Lung microvascular endothelial cell (primary cell): ENCODE measurements at regions not wholly inside any gene's neighbourhood (a gene's known extent, or its start where the extent isn't known, plus 50 kb on each side); places are given as distances from the start of the nearest gene placed in this dataset.
"Not testable (repeated sequence)": the region's sequence is repeated elsewhere in the genome, so short reads cannot be mapped to it uniquely, and the experiment has no call there.

ENCODE experiments used
- DNase-seq, 2 donors: peaks; one replicate each; pipeline versions ENCODE4 v3.0.0 to v3.0.0-alpha.2; 2010; ENCODE audit warnings: low read depth in 2 of 2

DNA sequence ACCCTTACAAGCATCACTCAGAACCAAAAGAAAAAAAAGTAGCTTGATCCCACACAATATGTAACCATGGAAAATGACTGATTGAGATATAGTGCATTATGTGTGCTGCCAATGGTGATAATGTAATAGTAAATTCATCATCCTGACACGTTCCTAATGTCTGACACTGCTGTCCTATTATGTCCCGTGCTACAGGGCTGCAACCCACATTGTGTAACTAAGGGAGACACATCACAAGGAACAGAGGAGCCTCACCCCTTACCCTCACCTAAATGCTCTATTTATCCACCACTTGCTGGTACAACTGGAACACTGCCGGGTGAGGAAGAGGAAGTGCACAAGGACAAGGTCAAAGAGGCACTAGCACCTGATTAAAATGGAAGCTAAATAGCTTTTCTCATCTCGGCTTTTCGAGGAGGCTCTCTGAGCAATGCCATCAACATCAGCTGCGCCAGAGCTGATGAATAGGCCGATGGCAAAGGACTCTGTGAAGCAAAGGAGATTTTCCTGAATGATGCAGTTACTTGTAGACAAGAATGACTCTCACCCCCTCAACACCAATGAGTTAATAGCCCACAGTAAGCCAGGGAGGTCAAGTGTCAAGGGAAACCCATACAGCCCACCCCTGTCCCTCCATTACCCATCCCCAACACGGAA, 181.6 kb downstream of the HNRNPD start:
- DNase-seq = no peak

DNA sequence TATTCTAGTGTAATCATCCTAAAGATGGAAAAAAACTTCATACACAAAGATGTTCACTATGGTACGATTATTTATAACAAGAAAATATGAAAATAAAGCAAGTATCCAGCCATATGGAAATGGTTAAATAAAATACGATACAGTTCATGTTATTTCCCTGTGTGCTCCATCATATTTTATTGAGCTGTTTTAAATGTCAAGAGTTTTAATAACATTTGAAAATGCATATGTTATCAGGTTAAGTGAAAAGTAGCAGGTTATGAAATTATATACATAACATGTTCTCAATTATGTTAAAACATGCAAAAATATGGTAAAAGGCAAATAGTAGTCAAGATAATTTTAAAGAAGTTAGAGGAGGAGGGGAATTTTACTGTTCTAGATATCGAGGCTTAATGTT, 192.0 kb downstream of the HNRNPD start:
- DNase-seq = no peak

DNA sequence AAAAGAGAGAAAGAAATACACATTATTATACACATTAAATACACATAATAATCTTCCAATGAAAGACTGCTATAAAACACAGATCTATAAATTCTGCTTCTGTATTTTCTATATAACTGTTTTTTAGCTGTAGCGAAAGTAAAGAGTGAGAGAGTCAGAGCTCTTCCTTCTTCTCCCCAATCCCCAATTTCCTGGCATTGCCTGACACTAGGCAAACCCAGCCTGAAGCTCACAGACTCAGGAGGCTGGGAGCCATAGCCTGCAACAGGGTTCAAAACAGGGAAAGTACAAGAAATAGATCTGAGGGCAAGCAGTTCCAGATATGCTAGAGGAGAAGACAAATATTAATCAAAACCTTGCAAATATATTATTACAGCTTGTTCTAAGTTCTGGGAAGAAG, 201.6 kb downstream of the HNRNPD start:
- no peak for DNase-seq

DNA sequence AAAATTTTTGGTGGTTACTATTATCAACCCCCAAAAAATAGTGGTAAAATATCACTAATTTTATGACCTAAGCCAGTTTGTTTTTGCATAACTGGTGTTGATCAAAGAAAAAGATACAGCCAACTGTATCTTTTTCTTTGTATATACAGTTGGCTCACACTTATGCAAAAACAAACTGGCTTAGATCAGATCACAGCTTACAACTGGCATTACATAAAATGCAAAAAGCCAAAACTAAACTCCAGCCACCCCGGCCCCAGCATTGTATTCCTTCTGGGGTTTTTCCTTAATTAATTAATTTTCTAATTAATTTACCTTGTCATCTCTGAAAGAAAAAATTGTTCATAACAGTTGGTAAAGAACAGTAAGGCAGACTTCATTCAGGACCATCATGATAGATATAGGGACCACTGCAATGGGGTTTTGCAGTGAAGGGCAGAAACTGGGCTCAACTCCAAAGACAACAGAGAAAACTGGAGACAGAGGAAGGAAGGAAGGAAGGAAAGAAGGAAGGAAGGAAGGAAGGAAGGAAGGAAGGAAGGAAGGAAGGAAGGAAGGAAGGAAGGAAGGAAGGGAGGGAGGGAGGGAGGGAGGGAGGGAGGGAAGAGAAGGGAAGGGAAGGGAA, 202.1 kb downstream of the HNRNPD start:
- no peak for DNase-seq

DNA sequence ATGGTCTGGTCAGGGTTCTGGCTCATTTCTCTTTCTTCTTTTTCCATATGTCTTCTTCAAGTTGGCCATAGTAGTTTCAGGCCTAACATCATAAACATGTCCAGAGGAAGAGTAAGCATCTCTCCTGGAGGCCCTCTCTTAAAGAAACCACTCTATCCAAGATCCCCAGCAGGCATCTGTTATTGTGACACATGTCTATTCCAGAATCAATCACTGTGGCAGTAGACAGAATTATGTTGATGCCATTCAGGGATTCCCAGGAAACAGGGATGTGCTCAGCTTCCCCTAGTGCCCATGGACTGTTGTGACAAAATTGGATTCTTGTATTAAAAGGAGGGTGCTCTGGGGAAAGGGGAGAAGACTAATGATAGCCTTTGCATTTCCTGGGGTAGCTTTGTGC, 224.0 kb downstream of the HNRNPD start:
- DNase-seq = no peak

DNA sequence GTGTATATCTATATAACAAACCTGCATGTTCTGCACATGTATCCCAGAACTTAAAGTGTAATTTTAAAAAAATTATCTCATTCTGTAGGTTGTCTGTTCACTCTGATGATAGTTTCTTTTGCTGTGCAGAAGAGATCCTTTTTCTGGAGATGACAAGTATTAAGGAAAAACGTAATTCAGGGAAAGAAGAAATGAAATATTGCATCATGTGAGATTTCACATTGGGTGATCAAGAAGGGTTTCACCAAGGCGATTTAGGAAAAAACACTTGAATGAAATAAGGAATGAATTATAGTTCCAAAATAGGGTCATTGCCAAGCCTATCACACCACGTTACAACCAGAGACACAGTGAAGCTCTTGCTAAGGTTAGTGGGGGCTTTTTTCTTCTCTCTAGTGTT, 227.9 kb downstream of the HNRNPD start:
- no peak for DNase-seq

DNA sequence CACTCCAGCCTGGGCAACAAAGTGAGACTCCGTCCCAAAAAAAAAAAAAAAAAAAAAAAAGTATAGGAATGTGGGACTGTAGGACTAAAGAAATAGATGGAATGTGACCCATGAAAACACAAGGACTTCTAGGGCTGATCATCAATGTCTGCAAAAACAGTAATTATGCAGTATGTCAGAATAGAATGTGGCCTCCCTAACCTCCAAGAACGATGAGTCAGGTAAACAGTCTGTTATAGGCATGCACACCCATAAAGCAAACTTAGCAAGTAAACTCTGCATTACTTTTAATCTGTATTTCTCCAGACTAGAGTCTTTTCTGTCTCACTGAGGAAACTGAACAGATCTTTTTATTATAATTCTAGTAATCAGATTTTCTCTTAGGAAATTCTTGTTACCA, 233.4 kb downstream of the HNRNPD start:
- DNase-seq = no peak

DNA sequence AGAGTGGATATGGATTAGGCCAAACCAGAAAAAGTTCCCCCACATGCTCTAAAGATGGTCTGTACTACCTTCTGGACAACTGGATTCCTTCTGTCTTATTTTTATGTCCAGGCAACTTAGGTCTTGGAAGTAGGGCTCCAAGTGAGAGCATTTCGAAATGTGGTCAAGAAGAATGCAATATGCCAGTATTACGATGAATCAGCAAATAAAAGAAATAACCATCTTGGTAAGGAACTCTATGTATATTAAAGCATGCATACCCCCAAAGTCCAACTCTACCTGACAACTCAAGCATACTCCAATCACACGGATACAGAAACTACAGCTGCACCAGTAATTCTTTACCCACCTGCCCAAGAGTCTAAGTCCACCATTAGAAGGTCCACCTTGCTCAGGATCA, 234.5 kb downstream of the HNRNPD start:
- DNase-seq = no peak

DNA sequence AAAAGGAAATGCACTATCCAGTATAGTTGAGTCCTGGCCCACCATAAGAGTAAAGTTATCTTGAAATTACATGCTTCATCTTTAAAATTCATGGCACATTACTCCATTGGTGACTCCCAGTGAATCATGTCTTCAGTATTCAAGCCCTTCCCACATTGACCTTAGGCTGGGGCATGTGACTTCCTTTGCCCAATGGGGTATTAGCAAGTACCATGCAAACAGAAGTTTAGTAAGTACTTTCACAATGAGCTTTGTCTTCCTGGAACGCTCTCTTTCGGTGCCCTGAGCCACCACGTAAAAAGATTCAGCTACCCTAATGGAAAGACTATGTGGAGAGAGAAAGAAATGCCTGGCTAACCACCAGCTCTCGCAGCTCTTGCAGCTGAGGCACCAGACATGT, 235.4 kb downstream of the HNRNPD start:
- no peak for DNase-seq

DNA sequence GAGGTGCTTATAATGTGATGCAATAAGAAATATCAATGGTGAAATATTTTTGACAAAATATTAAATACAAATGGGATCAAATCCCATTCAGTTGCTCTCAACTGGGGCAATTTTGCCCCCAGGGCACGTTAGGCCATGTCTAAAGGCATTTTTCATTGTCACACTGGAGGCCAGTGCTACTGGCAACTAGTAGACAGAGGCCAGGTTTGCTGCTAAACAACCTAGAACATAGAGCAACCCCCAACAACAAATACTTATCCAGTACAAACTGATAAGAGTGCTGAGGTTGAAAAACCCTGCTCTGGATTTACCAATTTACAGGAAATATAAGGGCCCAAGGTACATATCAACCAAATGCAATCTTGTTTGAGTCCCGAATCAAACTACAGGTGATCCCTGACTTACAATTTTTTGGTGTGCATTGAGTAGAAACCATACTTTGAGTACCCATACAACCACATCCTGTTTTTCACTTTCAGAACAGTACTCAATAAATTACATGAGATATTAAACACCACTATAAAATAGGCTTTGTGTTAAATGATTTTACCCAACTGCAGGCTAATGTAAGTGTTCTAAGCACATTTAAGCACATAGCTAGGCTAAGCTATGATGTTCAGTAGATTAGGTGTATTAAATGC, 237.5 kb downstream of the HNRNPD start:
- no peak for DNase-seq

DNA sequence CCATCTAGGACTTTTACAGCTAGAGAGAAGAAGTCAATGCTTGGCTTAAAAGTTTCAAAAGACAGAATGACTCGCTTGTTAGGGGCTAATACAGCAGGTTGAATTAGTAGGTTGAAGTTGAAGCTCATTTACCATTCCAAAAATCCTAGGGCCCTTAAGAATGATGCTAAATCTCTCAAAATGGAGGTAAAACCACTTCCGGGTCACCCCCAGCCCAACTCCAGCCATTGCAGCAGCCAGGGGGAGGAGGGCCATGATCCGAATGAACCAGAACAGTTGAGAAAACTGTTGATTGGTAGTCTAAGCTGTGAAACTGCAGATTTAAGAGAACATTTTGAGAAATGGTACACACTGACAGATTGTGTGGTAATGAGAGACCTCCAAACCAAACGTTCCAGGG, 245.4 kb downstream of the HNRNPD start:
- DNase-seq = no peak

DNA sequence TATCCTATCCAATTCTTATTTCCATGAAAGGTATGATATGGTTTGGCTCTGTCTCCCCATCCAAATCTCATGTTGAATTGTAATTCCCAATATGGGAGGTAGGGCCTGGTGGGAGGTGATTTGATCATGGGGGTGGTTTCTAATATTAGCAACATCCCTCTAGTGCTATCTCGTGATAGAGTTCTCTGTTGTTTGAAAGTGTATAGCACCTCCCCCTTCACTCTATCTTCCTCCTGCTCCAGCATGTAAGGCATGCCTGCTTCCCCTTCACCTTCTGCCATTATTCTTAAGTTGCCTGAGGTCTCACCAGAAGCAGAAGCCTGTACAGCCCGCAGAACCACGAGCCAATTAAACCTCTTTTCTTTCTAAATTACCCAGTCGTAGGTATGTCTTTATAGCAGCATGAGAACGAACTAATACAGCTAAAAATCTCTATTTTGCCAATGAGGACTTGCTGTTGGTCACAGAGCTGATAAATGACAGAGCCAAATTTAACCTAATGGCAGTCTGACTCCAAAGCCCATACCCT, 247.2 kb downstream of the HNRNPD start:
- DNase-seq = no peak

DNA sequence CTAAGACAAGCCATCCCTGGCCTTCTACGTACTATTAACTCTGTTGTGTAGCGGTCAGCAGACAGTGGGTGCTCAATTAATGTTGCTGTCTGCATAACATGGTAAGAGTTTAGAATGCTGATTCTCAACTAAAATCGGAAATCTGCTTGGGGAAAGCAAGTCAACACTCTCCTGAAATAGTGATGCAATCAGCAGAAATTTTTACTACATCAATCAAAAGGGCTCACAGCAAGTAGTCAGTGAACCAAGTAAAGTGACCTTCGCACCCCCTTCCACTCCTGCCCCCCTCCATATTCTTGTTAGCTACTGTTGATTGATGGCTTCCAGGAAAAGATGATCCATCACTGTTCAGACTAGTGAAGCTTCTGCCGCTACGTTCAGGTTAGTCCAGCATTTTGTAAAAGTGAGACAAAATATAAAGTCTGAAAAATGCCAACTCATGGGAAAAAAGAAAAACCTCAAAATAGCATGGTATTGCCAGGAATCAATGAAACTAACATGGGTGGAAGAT, 247.9 kb downstream of the HNRNPD start:
- DNase-seq = no peak

DNA sequence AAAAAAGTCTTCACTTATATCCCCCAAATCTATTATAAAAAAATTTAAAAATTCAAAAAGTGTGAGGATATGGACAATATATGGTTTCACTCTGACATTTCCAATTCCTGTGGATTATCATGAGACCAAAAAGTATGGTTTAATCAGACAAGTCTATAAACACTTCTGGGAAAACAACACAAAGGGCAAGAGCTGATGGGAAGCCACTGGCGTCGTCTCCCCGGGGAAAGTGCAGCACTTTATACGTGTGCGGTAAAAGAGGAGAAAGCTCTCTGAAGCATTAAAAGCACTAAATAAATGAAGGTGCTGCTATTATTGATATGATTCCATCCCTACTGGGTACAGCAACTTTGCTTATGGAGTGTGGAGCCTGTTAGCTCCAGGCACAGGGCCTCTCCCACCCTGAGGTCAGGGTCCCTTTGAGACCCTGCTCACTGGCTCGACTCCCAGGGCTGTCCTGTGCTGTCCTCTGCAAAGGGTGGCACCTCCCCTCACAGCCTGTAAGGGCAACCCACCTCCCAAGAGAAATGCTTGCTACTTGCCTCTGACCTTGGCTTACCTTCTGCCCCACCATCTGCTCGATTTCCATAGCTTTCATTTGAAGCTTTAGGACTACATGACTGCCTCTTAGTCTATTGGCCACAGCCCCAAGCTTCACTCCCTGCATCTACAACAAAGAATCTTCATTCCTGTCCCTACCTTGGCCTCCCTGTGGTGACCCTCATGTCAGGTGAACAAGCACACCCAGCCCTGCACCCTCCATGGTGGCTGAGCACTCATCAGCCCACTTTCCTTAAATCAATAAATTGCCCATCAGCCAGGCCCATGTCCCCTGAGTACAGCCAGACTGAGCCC, 248.6 kb downstream of the HNRNPD start:
- no peak for DNase-seq

DNA sequence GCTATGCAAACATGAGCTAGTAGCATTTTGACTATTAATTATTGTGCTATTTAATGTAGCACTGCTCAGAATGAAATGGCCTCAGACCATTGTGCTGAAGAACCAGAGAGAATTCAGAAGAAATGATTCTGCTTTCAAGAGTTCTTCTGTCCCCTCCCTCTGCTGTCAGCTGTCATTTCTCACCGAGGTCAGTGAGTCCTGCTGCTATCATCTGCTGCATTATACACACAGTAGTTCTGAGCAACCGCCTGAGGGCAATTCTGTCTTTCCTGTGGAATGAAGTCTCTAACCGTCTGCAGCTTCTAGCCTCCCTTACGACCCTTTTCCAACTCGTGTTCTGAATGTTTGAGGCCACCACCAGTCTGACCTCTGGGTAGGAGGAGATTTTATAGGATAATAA, 249.4 kb downstream of the HNRNPD start:
- DNase-seq = no peak

DNA sequence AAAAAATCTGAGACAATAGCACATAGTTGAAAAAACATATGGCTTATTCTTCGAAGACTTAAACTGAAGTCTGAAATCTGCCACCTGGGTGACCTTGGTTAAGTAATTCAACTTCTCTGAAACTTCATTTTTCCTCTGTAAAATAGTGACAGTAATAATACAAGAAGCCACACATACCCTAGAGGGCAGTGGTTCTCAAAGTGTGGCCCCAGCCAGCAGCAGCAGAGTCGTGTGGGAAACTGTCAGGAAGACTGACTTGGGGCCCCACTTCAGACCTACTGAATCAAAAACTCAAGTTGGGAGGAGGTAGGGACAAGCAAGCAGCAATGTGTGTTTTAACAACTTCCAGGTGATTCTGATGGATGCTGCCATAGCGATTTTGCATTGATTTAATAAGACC, 249.9 kb downstream of the HNRNPD start:
- DNase-seq = no peak

DNA sequence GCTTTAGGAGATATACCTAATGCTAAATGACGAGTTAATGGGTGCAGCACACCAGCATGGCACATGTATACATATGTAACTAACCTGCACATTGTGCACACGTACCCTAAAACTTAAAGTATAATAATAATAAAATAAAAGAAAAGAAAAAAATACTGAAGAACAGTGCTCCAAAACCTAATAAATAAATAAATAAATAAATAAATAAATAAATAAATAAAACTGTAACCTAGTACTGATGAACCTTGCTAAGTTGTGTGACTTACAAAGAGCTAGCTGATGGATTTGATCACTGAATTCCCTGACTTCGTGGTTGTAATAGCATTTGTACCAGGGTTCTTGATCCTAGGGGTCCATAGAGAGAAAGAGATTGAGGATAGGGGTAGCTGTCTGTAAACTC, 258.6 kb downstream of the HNRNPD start:
- DNase-seq = not testable (repeated sequence)

DNA sequence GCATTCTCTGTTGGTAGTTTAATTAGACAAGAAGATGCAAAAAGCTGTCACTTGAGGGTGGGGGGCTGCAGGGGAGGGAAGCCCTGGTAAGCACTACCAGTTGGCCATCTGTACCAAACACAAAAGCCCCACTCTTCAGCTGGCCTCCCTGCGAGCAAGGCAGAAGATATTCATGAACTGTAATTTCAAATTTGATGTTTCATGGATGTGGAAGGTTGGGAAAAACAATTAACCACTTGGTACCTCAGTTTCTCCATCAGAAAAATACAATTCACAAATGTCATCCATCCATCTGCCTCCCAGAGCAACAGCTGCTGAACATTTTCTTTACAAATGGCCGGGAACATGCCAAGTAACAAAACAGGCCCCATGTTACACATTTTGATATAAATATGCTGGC, 265.3 kb downstream of the HNRNPD start:
- DNase-seq = no peak

DNA sequence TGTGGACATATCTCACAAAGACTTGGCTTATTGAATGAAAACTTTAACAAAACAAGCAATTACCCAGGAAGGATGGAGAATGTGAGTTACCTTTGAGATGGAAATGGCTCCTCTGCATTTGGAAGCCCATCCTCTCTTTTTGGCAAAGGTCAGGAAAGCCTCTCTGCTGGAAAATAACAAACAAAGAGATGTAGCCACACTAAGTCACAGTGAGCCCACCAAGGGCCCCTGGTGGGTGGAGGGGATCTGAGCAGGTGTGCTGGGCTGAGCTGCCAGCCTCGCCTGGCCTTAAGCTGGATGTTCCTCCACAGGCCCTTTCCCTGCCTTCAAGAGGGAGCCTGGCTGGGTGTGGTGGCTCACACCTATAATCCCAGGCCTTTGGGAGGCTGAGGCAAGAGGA, 269.2 kb downstream of the HNRNPD start:
- DNase-seq = no peak

DNA sequence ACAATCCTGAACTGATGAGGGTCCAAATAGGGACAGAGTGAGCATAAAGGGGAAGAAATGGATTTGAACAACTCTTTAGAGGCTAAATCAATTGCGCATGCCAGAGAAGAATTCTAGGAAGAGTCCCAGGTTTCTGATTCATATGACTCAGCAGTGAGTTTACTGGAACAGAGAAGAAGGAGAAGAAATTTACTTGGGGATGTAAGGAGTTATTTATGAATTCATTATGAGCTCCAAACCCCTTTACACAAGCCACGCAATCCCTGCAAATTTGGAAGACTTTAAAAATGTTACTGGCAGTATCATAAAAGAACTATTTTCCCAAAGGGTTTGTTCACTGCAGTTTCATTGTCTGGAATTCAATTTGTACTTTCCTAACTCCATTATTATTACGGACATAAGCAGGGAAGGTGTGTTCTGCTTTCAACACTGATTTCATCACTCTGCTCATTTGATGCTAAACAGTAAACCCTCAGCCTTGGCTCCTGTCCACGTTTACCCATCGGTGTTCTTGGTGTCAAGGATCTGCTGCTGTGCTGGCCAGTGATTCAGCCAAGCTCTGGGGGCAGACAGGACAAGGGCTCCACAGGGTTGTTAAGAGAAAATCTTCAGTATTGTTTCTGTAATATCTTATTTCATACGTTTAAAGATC, 273.7 kb downstream of the HNRNPD start:
- no peak for DNase-seq

DNA sequence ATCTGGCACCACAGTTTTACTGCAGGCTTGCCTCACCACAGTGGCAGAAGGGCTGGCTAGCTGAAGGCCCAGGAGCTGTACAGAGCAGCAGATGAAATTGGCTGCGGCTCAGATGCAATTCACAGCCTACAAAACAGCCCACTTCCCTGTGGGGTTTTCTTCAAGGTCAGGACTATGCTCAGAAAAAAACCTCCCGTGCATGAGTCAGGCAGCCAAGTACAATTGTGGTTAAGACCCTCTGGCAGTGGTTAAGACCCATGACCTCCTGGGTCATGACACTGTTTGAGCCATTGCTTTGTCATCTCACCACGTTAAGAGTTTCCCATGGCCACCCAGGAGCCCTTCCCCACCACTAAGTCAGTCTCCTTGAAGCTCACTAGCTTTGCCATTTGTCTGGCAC, 276.3 kb downstream of the HNRNPD start:
- DNase-seq = peak in 1 of 2 donors; percentile 3
